ENCODE measurements at regions not wholly inside any gene's neighbourhood (a gene's known extent, or its start where the extent isn't known, plus 50 kb on each side); places are given as distances from the start of the nearest gene placed in this dataset.

- DNase-seq = no peak
Observed at GRCh38 chr3:66692766-66693150, 191.9 kb upstream of the LRIG1 start.

- no peak for DNase-seq
Observed at GRCh38 chr3:66693461-66694031, 192.7 kb upstream of the LRIG1 start.

GRCh38 chr3:66702126-66702525 is 201.3 kb upstream of the LRIG1 start:
- DNase-seq = no peak

GRCh38 chr3:66703501-66703900 is 202.7 kb upstream of the LRIG1 start:
- DNase-seq = no peak

GRCh38 chr3:66705076-66705475 is 204.3 kb upstream of the LRIG1 start:
- no peak for DNase-seq

- DNase-seq = no peak
Observed at GRCh38 chr3:66706890-66707289, 206.1 kb upstream of the LRIG1 start.

GRCh38 chr3:66709532-66709931 is 208.7 kb upstream of the LRIG1 start:
- DNase-seq = no peak

- DNase-seq = no peak
Observed at GRCh38 chr3:66712210-66712609, 211.4 kb upstream of the LRIG1 start.

GRCh38 chr3:66713921-66714320 is 213.1 kb upstream of the LRIG1 start:
- DNase-seq = no peak

- no peak for DNase-seq
Observed at GRCh38 chr3:66715806-66716205, 215.0 kb upstream of the LRIG1 start.

- no peak for DNase-seq
Observed at GRCh38 chr3:66717806-66718205, 217.0 kb upstream of the LRIG1 start.

- no peak for DNase-seq
Observed at GRCh38 chr3:66719796-66720356, 219.1 kb upstream of the LRIG1 start.

GRCh38 chr3:66720508-66720907 is 219.7 kb upstream of the LRIG1 start:
- DNase-seq = no peak

- no peak for DNase-seq
Observed at GRCh38 chr3:66722675-66723074, 221.9 kb upstream of the LRIG1 start.

- no peak for DNase-seq
Observed at GRCh38 chr3:66723231-66723630, 222.4 kb upstream of the LRIG1 start.

GRCh38 chr3:66729687-66730393 is 229.0 kb upstream of the LRIG1 start:
- no peak for DNase-seq

- no peak for DNase-seq
Observed at GRCh38 chr3:66738625-66739365, 238.0 kb upstream of the LRIG1 start.

- no peak for DNase-seq
Observed at GRCh38 chr3:66740260-66740659, 239.4 kb upstream of the LRIG1 start.

- no peak for DNase-seq
Observed at GRCh38 chr3:66744521-66744920, 243.7 kb upstream of the LRIG1 start.

- DNase-seq = no peak
Observed at GRCh38 chr3:66744986-66745385, 244.2 kb upstream of the LRIG1 start.

- no peak for DNase-seq
Observed at GRCh38 chr3:66747261-66747660, 246.4 kb upstream of the LRIG1 start.

GRCh38 chr3:66747696-66748095 is 246.9 kb upstream of the LRIG1 start:
- no peak for DNase-seq

GRCh38 chr3:66748175-66748876 is 247.5 kb upstream of the LRIG1 start:
- no peak for DNase-seq
